Right hindlimb (tissue), 1 donor: ENCODE measurements at regions not wholly inside any gene's neighbourhood (a gene's known extent, or its start where the extent isn't known, plus 50 kb on each side); places are given as distances from the start of the nearest gene placed in this dataset.
A peak's percentile ranks its signal among the peaks of the same experiment; 100 is the strongest.

Experiments
- DNase-seq: peaks from one replicate; pipeline ENCODE4 v3.0.0-alpha.2; 2018

GRCh38 chr2:3138621-3139020 is 239.0 kb downstream of the EIPR1 start:
- DNase-seq: no peak

GRCh38 chr2:3137651-3138300 is 239.8 kb downstream of the EIPR1 start:
- DNase-seq: no peak

- DNase-seq: no peak
These were observed 241.9 kb downstream of the EIPR1 start for GRCh38 chr2:3135676-3136075.

- DNase-seq: no peak
These were observed 243.5 kb downstream of the EIPR1 start for GRCh38 chr2:3134026-3134571.

GRCh38 chr2:3132966-3133365 is 244.7 kb downstream of the EIPR1 start:
- no peak for DNase-seq

DNA sequence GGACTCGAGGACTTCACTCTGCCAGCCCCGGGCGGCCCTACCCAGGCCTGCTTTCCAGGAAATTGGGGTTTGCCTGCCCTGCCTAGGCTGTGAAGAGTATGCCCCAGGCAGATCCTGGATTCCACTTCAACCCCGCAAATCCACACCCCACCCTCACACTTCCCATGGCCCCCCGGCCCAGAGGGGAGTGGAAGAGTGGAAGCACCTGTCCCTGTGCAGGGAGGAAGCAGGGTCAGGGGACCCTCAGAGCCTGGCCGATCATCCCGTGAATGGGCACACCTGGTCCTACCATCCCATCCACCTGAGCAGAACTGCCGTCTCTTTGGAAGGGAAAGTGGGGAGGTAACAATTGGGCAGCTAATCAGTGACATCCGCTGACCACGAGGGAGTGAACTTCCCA is 245.2 kb downstream of the EIPR1 start:
- DNase-seq: no peak

GRCh38 chr2:3131636-3132326 is 245.8 kb downstream of the EIPR1 start:
- no peak for DNase-seq

GRCh38 chr2:3130889-3131635 is 246.6 kb downstream of the EIPR1 start:
- no peak for DNase-seq

GRCh38 chr2:3130444-3130843 is 247.2 kb downstream of the EIPR1 start:
- DNase-seq: no peak

DNA sequence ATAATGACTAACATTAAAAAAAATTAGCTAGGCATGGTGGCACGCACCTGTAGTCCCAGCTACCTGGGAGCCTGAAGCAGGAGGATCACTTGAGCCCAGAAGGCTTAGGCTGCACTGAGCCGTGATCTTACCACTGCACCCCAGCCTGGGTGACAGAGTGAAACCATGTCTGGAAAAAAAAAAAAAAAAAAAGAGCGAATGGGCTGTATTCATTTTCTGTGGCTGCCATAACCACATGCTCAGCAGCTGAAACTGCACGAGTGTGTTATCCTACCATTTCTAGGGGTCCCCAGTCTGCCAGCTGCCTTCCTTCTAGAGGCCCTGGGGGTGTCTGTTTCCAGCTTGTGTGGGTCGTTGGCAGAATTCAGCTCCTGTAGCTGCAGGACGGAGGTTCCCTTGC is 247.8 kb downstream of the EIPR1 start:
- DNase-seq: no peak

- no peak for DNase-seq
These were observed 248.8 kb downstream of the EIPR1 start for GRCh38 chr2:3128786-3129185.

- no peak for DNase-seq
These were observed 249.9 kb downstream of the EIPR1 start for GRCh38 chr2:3127710-3128109.

GRCh38 chr2:3126911-3127621 is 250.6 kb downstream of the EIPR1 start:
- peak; percentile 61 for DNase-seq

GRCh38 chr2:3126171-3126910 is 251.3 kb downstream of the EIPR1 start:
- no peak for DNase-seq

GRCh38 chr2:3125761-3126130 is 251.9 kb downstream of the EIPR1 start:
- no peak for DNase-seq

GRCh38 chr2:3125001-3125760 is 252.4 kb downstream of the EIPR1 start:
- no peak for DNase-seq

DNA sequence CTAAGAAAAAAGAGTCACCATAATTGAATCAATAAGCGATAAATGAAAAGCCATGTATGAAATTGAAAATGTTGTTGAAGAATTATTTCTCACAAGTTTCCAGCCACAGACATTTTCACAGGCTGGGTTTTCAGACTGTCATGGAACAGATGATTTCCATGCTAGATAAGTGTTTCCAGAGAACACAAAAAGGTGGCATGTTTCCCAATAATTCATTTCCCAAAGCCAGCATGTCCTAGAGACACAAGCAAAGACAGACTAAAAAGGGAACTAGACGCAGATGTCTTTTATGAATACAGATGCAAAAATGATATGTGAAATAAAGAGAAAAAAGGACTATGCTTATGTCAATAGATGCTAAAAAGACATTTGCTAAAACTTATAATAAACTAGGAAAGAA is 255.1 kb downstream of the EIPR1 start:
- DNase-seq: no peak

GRCh38 chr2:3121601-3122000 is 256.0 kb downstream of the EIPR1 start:
- no peak for DNase-seq

DNA sequence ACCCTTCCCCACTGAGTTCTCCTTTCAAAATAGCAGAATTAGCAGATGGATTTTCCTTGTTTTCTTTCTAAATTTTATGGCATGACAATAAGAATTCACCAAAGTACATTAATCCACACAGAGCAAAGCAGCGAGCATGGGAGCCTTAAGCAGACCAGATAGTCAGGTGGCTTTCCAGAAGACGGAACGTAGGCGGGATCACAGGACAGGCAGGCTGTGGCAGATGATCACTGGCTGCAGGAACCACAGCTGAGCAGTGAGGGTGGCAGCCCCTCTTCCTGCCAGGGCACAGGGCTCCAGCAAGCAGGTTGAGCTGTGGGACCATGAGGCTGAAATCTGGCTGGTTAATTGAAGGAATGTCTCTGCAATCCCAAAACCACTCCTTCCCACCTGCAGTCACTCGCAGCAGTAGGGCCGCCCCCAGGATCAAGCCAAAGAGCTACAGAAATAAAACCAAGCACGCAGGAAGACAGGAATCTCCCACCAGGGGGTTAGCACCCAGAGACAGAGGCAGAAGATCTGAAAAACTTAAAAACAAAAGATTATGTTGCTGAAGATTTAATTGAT is 259.9 kb downstream of the EIPR1 start:
- DNase-seq: no peak

DNA sequence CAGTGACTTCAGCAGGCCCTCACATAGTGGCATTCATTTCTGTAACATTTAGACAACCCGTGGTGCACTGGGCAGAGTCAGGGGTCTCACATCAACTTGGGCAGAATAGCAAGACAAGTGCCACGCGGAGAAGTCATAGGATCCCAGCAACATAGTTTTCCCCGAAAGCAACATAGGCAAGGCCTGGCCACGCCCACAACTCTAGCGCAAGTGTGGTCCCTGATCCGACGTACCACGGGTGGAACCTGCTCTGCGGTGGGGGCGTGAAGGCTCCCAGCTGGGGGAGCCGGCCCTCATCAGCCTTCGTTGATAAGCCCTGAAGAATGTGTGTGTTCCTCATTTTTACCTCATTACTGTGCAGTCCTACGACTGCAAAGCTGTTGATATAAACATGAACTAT is 261.2 kb downstream of the EIPR1 start:
- no peak for DNase-seq

DNA sequence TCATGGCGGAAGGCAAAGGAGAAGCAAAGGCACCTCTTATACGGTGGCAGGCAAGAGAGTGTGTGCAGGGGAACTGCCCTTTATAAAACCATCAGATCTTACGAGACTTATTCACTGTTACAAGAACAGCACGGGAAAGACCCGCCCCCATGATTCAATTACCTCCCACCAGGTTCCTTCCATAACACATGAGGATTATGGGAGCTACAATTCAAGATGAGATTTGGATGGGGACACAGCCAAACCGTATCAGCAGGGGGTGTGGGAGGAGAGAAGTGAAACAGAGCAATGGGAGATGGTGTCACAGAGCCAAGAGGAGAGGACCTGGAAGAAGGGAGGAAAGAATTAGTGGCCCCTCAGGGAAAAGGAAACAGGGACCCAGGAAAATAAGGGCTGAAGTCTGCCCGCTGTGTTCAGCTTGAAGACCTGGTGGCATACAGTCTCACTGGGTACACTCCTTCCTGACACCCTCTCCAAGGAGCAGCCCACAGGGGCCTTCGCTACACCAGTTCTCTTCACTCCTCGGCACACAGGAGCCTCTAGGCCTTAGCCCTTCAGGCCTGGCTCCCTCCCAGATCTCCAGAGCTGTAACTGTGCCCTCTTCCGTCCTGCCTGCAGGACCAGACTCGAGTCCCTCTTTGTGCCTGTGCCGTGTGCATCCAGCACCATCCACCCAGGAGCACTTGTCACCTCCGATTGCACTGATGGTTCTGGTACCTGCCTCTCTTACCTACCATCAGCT is 262.1 kb downstream of the EIPR1 start:
- no peak for DNase-seq
